ENCODE measurements at regions not wholly inside any gene's neighbourhood (a gene's known extent, or its start where the extent isn't known, plus 50 kb on each side); places are given as distances from the start of the nearest gene placed in this dataset.

DNA sequence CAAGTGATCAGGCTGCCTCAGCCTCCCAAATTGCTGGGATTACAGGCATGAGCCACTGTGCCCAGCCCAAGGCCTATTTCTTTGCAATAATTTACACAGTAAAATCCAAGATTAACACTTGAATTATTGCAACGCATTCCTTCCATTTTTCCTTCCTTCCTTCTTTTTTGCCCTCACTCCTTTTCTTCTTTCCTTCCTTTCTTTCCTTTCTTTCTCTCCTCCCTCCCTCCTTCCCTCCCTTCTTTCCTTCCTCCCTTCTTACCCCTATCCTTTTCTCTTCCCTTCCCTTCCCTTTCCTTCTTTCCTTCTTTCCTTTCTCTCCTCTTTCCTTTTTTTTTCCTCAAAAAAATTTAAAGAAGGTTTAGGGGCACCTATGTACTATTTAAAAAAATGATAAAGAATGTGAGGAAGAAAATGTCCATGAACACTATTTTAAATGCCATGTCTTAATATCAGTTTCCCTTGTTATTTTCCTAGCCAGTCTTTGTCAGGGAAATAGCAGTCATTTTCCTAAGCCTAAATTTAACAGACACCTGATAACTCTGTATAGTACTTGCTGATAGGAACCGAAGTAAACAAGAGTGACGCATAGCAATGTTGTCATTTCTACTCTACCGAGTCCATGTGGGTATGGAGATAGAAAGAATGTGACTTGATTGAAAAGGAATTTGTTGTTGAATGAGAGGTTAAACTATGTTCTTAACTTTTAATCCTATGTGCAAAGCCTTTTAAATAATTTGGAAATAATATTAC is 79.8 kb upstream of the HMCN1 start:
- TF ChIP-seq EZH2 (IDR thresholded peaks at IDR 0.05; ENCODE audit: borderline replicate concordance): no peak
- TF ChIP-seq, protein P1, sequence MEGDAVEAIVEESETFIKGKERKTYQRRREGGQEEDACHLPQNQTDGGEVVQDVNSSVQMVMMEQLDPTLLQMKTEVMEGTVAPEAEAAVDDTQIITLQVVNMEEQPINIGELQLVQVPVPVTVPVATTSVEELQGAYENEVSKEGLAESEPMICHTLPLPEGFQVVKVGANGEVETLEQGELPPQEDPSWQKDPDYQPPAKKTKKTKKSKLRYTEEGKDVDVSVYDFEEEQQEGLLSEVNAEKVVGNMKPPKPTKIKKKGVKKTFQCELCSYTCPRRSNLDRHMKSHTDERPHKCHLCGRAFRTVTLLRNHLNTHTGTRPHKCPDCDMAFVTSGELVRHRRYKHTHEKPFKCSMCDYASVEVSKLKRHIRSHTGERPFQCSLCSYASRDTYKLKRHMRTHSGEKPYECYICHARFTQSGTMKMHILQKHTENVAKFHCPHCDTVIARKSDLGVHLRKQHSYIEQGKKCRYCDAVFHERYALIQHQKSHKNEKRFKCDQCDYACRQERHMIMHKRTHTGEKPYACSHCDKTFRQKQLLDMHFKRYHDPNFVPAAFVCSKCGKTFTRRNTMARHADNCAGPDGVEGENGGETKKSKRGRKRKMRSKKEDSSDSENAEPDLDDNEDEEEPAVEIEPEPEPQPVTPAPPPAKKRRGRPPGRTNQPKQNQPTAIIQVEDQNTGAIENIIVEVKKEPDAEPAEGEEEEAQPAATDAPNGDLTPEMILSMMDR (IDR thresholded peaks at IDR 0.05; ENCODE audit: poor library complexity): no peak

Data from hepatocyte (in vitro differentiated cells).